Neural progenitor cell (in vitro differentiated cells): ENCODE measurements at regions not wholly inside any gene's neighbourhood (a gene's known extent, or its start where the extent isn't known, plus 50 kb on each side); places are given as distances from the start of the nearest gene placed in this dataset.
A peak's percentile ranks its signal among the peaks of the same experiment; 100 is the strongest.

Source experiments
- DNase-seq: peaks from one replicate; pipeline ENCODE4 v3.0.0-alpha.2; 2016; ENCODE audit warnings: low spot score
- H2AFZ ChIP-seq: fragments of 200-600 bp; sonication (generic); replicated peaks from 2 replicates; pipeline ENCODE4 v1.6.1; 2016; ENCODE audit warnings: antibody characterized with exemption
- H3F3A ChIP-seq: fragments of 200-600 bp; sonication (generic); 2 replicates; pipeline ENCODE4 v1.6.1; 2016; ENCODE audit warnings: antibody characterized with exemption, low read depth
- H3K27ac ChIP-seq: fragments of 200-600 bp; sonication (generic); 2 replicates; pipeline ENCODE4 v1.5.1; 2016; ENCODE audit warnings: mild to moderate bottlenecking
- H3K27me3 ChIP-seq: fragments of 200-600 bp; sonication (generic); 2 replicates; pipeline ENCODE4 v1.6.1; 2016; ENCODE audit warnings: mild to moderate bottlenecking, moderate library complexity
- H3K36me3 ChIP-seq: fragments of 200-600 bp; sonication (generic); 2 replicates; pipeline ENCODE4 v1.5.1; 2016
- H3K4me1 ChIP-seq: fragments of 200-600 bp; sonication (generic); 2 replicates; pipeline ENCODE4 v1.6.1; 2016; ENCODE audit warnings: mixed run types
- H3K4me2 ChIP-seq: fragments of 200-600 bp; sonication (generic); 2 replicates; pipeline ENCODE4 v1.6.1; 2016
- H3K4me3 ChIP-seq: fragments of 200-600 bp; sonication (generic); 2 replicates; pipeline ENCODE4 v1.5.1; 2016
- H3K79me2 ChIP-seq: fragments of 200-600 bp; sonication (generic); 2 replicates; pipeline ENCODE4 v1.6.1; 2016; ENCODE audit warnings: low read depth
- H3K9ac ChIP-seq: fragments of 200-600 bp; sonication (generic); 2 replicates; pipeline ENCODE4 v1.6.1; 2016
- H3K9me3 ChIP-seq: fragments of 200-600 bp; sonication (generic); 2 replicates; pipeline ENCODE4 v1.5.1; 2016; ENCODE audit warnings: low read depth
- H4K20me1 ChIP-seq: fragments of 200-600 bp; sonication (generic); 2 replicates; pipeline ENCODE4 v1.6.1; 2016; ENCODE audit warnings: low read depth
- H3K27ac Mint-ChIP-seq: 3 replicates; pipeline ENCODE4 v1.8.0; 2021; ENCODE audit warnings: mixed read lengths
- H3K27me3 Mint-ChIP-seq: 2 replicates; pipeline ENCODE4 v1.8.0; 2022; ENCODE audit warnings: low read depth, mild to moderate bottlenecking, inconsistent platforms, moderate library complexity, mixed read lengths; ENCODE audit not compliant: insufficient read depth
- H3K36me3 Mint-ChIP-seq: 3 replicates; pipeline ENCODE4 v1.8.0; 2021; ENCODE audit warnings: mixed read lengths
- H3K4me1 Mint-ChIP-seq: 3 replicates; pipeline ENCODE4 v1.8.0; 2021; ENCODE audit warnings: mixed read lengths
- H3K4me3 Mint-ChIP-seq: 3 replicates; pipeline ENCODE4 v1.8.0; 2021; ENCODE audit warnings: mild to moderate bottlenecking, moderate library complexity, mixed read lengths
- H3K9me3 Mint-ChIP-seq: 3 replicates; pipeline ENCODE4 v1.8.0; 2020; ENCODE audit warnings: mixed read lengths
- CTCF ChIP-seq: fragments of 200-600 bp; sonication (generic); IDR thresholded peaks from 2 replicates; pipeline ENCODE4 v1.5.1; 2017; ENCODE audit warnings: antibody characterized with exemption, mild to moderate bottlenecking
- EZH2 ChIP-seq: fragments of 200-600 bp; sonication (generic); IDR thresholded peaks from 2 replicates; pipeline ENCODE4 v1.6.1; 2017; ENCODE audit warnings: antibody characterized with exemption, mild to moderate bottlenecking, moderate library complexity
- EZH2phosphoT487 ChIP-seq: fragments of 200-600 bp; sonication (generic); IDR thresholded peaks from 2 replicates; pipeline ENCODE4 v1.6.1; 2017; ENCODE audit warnings: antibody characterized with exemption

- no peak for DNase-seq
- Histone ChIP-seq H3K9me3 (no peaks in the 10 kb centered on the region), H3K27ac (no peak overlapping the region), H3F3A (no peaks in the 10 kb centered on the region), H3K27me3 (no peaks in the 10 kb centered on the region), H3K4me3 (no peak overlapping the region), H2AFZ (no peak overlapping the region), H3K36me3 (no peaks in the 10 kb centered on the region), H3K9ac (no peak overlapping the region), H3K4me1 (no peaks in the 10 kb centered on the region), H3K4me2 (no peak overlapping the region), H4K20me1 (no peaks in the 10 kb centered on the region), H3K79me2 (no peaks in the 10 kb centered on the region)
- no peak for TF ChIP-seq EZH2phosphoT487
- no peaks in the 10 kb centered on the region for H3K36me3 Mint-ChIP-seq
- H3K9me3 Mint-ChIP-seq: peaks cover 4% of the 10 kb centered on the region
- no peak overlapping the region for H3K27ac Mint-ChIP-seq
- H3K4me3 Mint-ChIP-seq: no peak overlapping the region
- peaks cover under 1% of the 10 kb centered on the region for H3K27me3 Mint-ChIP-seq
- no peaks in the 10 kb centered on the region for H3K4me1 Mint-ChIP-seq
Observed at GRCh38 chr21:25002676-25003075, 604.6 kb downstream of the MRPL39 start.

GRCh38 chr21:24995216-24995615 lies 612.1 kb downstream of the MRPL39 start:
- H3K27me3 ChIP-seq: no peaks in the 10 kb centered on the region
- TF ChIP-seq CTCF (no peak), EZH2phosphoT487 (no peak), EZH2 (no peak)
- H3K36me3 ChIP-seq: no peaks in the 10 kb centered on the region
- no peaks in the 10 kb centered on the region for H3F3A ChIP-seq
- peak overlapping the region; percentile 17 for H2AFZ ChIP-seq
- no peak overlapping the region for H3K27ac ChIP-seq
- Mint-ChIP-seq H3K27me3 (no peaks in the 10 kb centered on the region), H3K36me3 (no peaks in the 10 kb centered on the region), H3K4me1 (no peaks in the 10 kb centered on the region), H3K27ac (no peak overlapping the region), H3K9me3 (peaks cover 2% of the 10 kb centered on the region), H3K4me3 (no peak overlapping the region)
- no peaks in the 10 kb centered on the region for H3K79me2 ChIP-seq
- H3K9me3 ChIP-seq: no peaks in the 10 kb centered on the region
- peaks cover 9% of the 10 kb centered on the region for H3K4me1 ChIP-seq
- no peak overlapping the region for H3K4me3 ChIP-seq
- DNase-seq: peak; percentile 12
- H4K20me1 ChIP-seq: no peaks in the 10 kb centered on the region
- H3K9ac ChIP-seq: no peak overlapping the region
- H3K4me2 ChIP-seq: no peak overlapping the region

GRCh38 chr21:24994717-24995116 lies 612.6 kb downstream of the MRPL39 start:
- no peak for DNase-seq
- no peaks in the 10 kb centered on the region for H3K79me2 ChIP-seq
- peaks cover 9% of the 10 kb centered on the region for H3K4me1 ChIP-seq
- peak overlapping the region; percentile 17 for H2AFZ ChIP-seq
- no peaks in the 10 kb centered on the region for H3K36me3 ChIP-seq
- Mint-ChIP-seq H3K9me3 (peaks cover 5% of the 10 kb centered on the region), H3K27ac (no peak overlapping the region), H3K4me1 (no peaks in the 10 kb centered on the region), H3K4me3 (no peak overlapping the region), H3K36me3 (no peaks in the 10 kb centered on the region), H3K27me3 (no peaks in the 10 kb centered on the region)
- no peaks in the 10 kb centered on the region for H4K20me1 ChIP-seq
- H3K4me2 ChIP-seq: no peak overlapping the region
- no peak for TF ChIP-seq EZH2
- no peak for TF ChIP-seq EZH2phosphoT487
- no peak for TF ChIP-seq CTCF
- H3F3A ChIP-seq: no peaks in the 10 kb centered on the region
- H3K9ac ChIP-seq: no peak overlapping the region
- H3K4me3 ChIP-seq: no peak overlapping the region
- no peak overlapping the region for H3K27ac ChIP-seq
- no peaks in the 10 kb centered on the region for H3K9me3 ChIP-seq
- H3K27me3 ChIP-seq: no peaks in the 10 kb centered on the region

- Mint-ChIP-seq H3K4me1 (no peaks in the 10 kb centered on the region), H3K4me3 (no peak overlapping the region), H3K27me3 (no peaks in the 10 kb centered on the region), H3K9me3 (peaks cover 13% of the 10 kb centered on the region), H3K36me3 (no peaks in the 10 kb centered on the region), H3K27ac (no peak overlapping the region)
- Histone ChIP-seq H3K9ac (no peak overlapping the region), H3F3A (no peaks in the 10 kb centered on the region), H3K4me1 (no peaks in the 10 kb centered on the region), H3K4me3 (no peak overlapping the region), H4K20me1 (no peaks in the 10 kb centered on the region), H3K79me2 (no peaks in the 10 kb centered on the region), H3K27me3 (no peaks in the 10 kb centered on the region), H2AFZ (no peak overlapping the region), H3K36me3 (no peaks in the 10 kb centered on the region), H3K27ac (no peak overlapping the region), H3K9me3 (no peaks in the 10 kb centered on the region), H3K4me2 (no peak overlapping the region)
- no peak for DNase-seq
- TF ChIP-seq CTCF: no peak
- no peak for TF ChIP-seq EZH2
- no peak for TF ChIP-seq EZH2phosphoT487
Observed at GRCh38 chr21:24989516-24989915, 617.8 kb downstream of the MRPL39 start.
